ENCODE measurements at regions not wholly inside any gene's neighbourhood (a gene's known extent, or its start where the extent isn't known, plus 50 kb on each side); places are given as distances from the start of the nearest gene placed in this dataset.

GRCh38 chrX:39638526-39638925, 459.2 kb downstream of the BCOR start (continued):
- TF ChIP-seq ZBTB11 (tag by site-specific recombination; conservative IDR thresholded peaks at IDR 0.05; ENCODE audit: low read depth): no peak
- TF ChIP-seq ZNF639 (tag by site-specific recombination; IDR thresholded peaks at IDR 0.05): no peak

GRCh38 chrX:39639871-39640270, 457.9 kb downstream of the BCOR start:
- Histone ChIP-seq H3K4me3 (ENCODE audit: low read depth, low read length) (no peak overlapping the region), H3K27ac (ENCODE audit: extremely low read depth, low read depth, low read length) (no peak overlapping the region), H3K36me3 (ENCODE audit: control insufficient read depth in 2 of 2, insufficient read depth in 1 of 2, low read length in 2 of 2) (no peaks in the 10 kb centered on the region), H3K4me1 (ENCODE audit: control insufficient read depth, insufficient read depth, low read length) (peaks cover 3% of the 10 kb centered on the region; the same call in 1 of the 2 replicates), H3K9me3 (ENCODE audit: control insufficient read depth, insufficient read depth, low read depth, low read length) (no peaks in the 10 kb centered on the region)
- TF ChIP-seq ZNF16 (tag by site-specific recombination; IDR thresholded peaks at IDR 0.05; ENCODE audit: low read depth): no peak
- peak; percentile 68 for TF ChIP-seq SETDB1 (IDR thresholded peaks at IDR 0.05; ENCODE audit: insufficient read length, low read length)
- ChIA-PET CTCF (no interaction called here), POLR2A (interaction anchor here (0.5 kb wide), 1 partner anchor 791 kb away, joined by 3 read pairs; no protein-coding TSS in a partner anchor)

GRCh38 chrX:39640866-39641265, 456.9 kb downstream of the BCOR start:
- Histone ChIP-seq H3K9me3 (ENCODE audit: control insufficient read depth, insufficient read depth, low read depth, low read length) (no peaks in the 10 kb centered on the region), H3K4me3 (ENCODE audit: low read depth, low read length) (no peak overlapping the region), H3K36me3 (ENCODE audit: control insufficient read depth in 2 of 2, insufficient read depth in 1 of 2, low read length in 2 of 2) (no peaks in the 10 kb centered on the region), H3K4me1 (ENCODE audit: control insufficient read depth, insufficient read depth, low read length) (peaks cover 3% of the 10 kb centered on the region; the same call in 1 of the 2 replicates), H3K27ac (ENCODE audit: extremely low read depth, low read depth, low read length) (no peak overlapping the region)
- CTCF ChIA-PET: no interaction called here
- TF ChIP-seq ZNF544 (tag by site-specific recombination; IDR thresholded peaks at IDR 0.05): no peak
- no peak for TF ChIP-seq ZNF629 (tag by site-specific recombination; IDR thresholded peaks at IDR 0.05)
- TF ChIP-seq SP3 (tag by site-specific recombination; IDR thresholded peaks at IDR 0.05): no peak
- TF ChIP-seq ZNF114 (tag by site-specific recombination; IDR thresholded peaks at IDR 0.05): no peak
- no peak for TF ChIP-seq ZNF26 (tag by site-specific recombination; IDR thresholded peaks at IDR 0.05)
- no peak for TF ChIP-seq ZNF549 (tag by site-specific recombination; IDR thresholded peaks at IDR 0.05)
- TF ChIP-seq KLF9 (tag by site-specific recombination; IDR thresholded peaks at IDR 0.05; ENCODE audit: low read depth): no peak
- TF ChIP-seq ZNF596 (tag by site-specific recombination; IDR thresholded peaks at IDR 0.05): no peak
- no peak for TF ChIP-seq ZNF19 (tag by site-specific recombination; IDR thresholded peaks at IDR 0.05; ENCODE audit: low read depth)
- TF ChIP-seq ZNF473 (tag by site-specific recombination; IDR thresholded peaks at IDR 0.05): no peak
- POLR2A ChIA-PET: no interaction called here

GRCh38 chrX:39642071-39642470, 455.7 kb downstream of the BCOR start:
- H3K9me3 ChIP-seq (ENCODE audit: control insufficient read depth, insufficient read depth, low read depth, low read length): no peaks in the 10 kb centered on the region
- H3K27ac ChIP-seq (ENCODE audit: extremely low read depth, low read depth, low read length): no peak overlapping the region
- peaks cover 3% of the 10 kb centered on the region; the same call in 1 of the 2 replicates for H3K4me1 ChIP-seq (ENCODE audit: control insufficient read depth, insufficient read depth, low read length)
- ChIA-PET CTCF (interaction anchor here (0.7 kb wide), 1 partner anchor 1015 kb away, joined by 3 read pairs; no protein-coding TSS in a partner anchor), POLR2A (no interaction called here)
- no peak overlapping the region for H3K4me3 ChIP-seq (ENCODE audit: low read depth, low read length)
- no peaks in the 10 kb centered on the region for H3K36me3 ChIP-seq (ENCODE audit: control insufficient read depth in 2 of 2, insufficient read depth in 1 of 2, low read length in 2 of 2)
- TF ChIP-seq ZBTB10 (tag by site-specific recombination; IDR thresholded peaks at IDR 0.05) (no peak), TCF7L2 (IDR thresholded peaks at IDR 0.05; ENCODE audit: borderline replicate concordance, low read depth, low read length) (peak; percentile 41; the same call in 1 of the 2 replicates), ZNF488 (tag by site-specific recombination; IDR thresholded peaks at IDR 0.05) (no peak), ATF2 (tag by site-specific recombination; IDR thresholded peaks at IDR 0.05; ENCODE audit: low read depth) (no peak), TRIM28 (IDR thresholded peaks at IDR 0.05; ENCODE audit: borderline replicate concordance, low read length) (peak; percentile 77)

All from HEK293 (cell line).